K562 (cell line): ENCODE measurements at regions not wholly inside any gene's neighbourhood (a gene's known extent, or its start where the extent isn't known, plus 50 kb on each side); places are given as distances from the start of the nearest gene placed in this dataset.

ENCODE experiments used
- CEBPG ChIP-seq, 3 experiments: fragments of 200-800 bp in 1 of 3; sonication (Bioruptor generic) in 1 of 3; sonication (generic) in 1 of 3; formaldehyde crosslinking in 1 of 3; IDR thresholded peaks in 2 of 3; conservative IDR thresholded peaks in 1 of 3; 2 replicates each; pipeline versions ENCODE4 v1.6.1 to v1.8.0; 2016 to 2022; ENCODE audit warnings: missing compliant biosample characterization in 2 of 3, missing genetic modification characterization in 2 of 3, mild to moderate bottlenecking in 1 of 3, missing genetic modification reagents in 1 of 3
- CHD7 ChIP-seq: fragments of 200-600 bp; sonication (generic); IDR thresholded peaks from one replicate; pipeline ENCODE4 v1.6.1; 2012; ENCODE audit warnings: mild to moderate bottlenecking, low read depth, low read length, inconsistent platforms
- EHMT2 ChIP-seq: fragments of 450-650 bp; IDR thresholded peaks from 2 replicates; pipeline ENCODE4 v1.6.1; 2018; ENCODE audit warnings: antibody characterized with exemption
- GTF2E2 ChIP-seq: fragments of 200-800 bp; sonication (Bioruptor generic); IDR thresholded peaks from 2 replicates; pipeline ENCODE4 v1.6.1; 2016; ENCODE audit warnings: missing genetic modification characterization, missing compliant biosample characterization
- ZC3H4 ChIP-seq: sonication (generic); formaldehyde crosslinking; IDR thresholded peaks from 2 replicates; pipeline ENCODE4 v1.9.0; 2021; ENCODE audit warnings: missing genetic modification reagents, borderline replicate concordance
- ZNF639 ChIP-seq, 2 experiments: fragments of 200-800 bp in 1 of 2; sonication (Bioruptor generic) in 1 of 2; sonication (generic) in 1 of 2; formaldehyde crosslinking in 1 of 2; IDR thresholded peaks in 1 of 2; conservative IDR thresholded peaks in 1 of 2; 2 replicates each; pipeline versions ENCODE4 v1.5.0 to v1.6.1; 2016 to 2020; ENCODE audit warnings: missing compliant biosample characterization in 1 of 2, missing genetic modification characterization in 1 of 2, missing genetic modification reagents in 1 of 2

- TF ChIP-seq GTF2E2, result 0 out of 2 replicates have a peak, but pooled peaks have one; percentile 31
- TF ChIP-seq EHMT2, result peak; percentile 87
- peak; percentile 19; the same call in 1 of the 2 replicates for TF ChIP-seq CEBPG (CRISPR knock-in tag; IDR thresholded peaks at IDR 0.05)
- peak; percentile 45 to 66; a peak in 3 of 4 replicates for TF ChIP-seq CEBPG (tag; conservative IDR thresholded peaks at IDR 0.05 in 1 of 2, IDR thresholded peaks at IDR 0.05 in 1 of 2)
- TF ChIP-seq CHD7, result no peak
- no peak for TF ChIP-seq ZC3H4 (CRISPR knock-in tag)
- TF ChIP-seq ZNF639 (CRISPR knock-in tag; conservative IDR thresholded peaks at IDR 0.05 in 1 of 2, IDR thresholded peaks at IDR 0.05 in 1 of 2), result 0 out of 4 replicates have a peak, but pooled peaks of 1 of the 2 experiments have one; percentile 29
These were observed 494.6 kb downstream of the NTRK3 start (continued) for GRCh38 chr15:87761736-87762509.
